Tibial artery (tissue), 4 donors: ENCODE measurements at regions not wholly inside any gene's neighbourhood (a gene's known extent, or its start where the extent isn't known, plus 50 kb on each side); places are given as distances from the start of the nearest gene placed in this dataset.

ENCODE experiments used
- DNase-seq, 2 donors: peaks; one replicate each; pipeline ENCODE4 v3.0.0-alpha.2; 2019
- H3K27ac ChIP-seq, 2 donors: fragments of 200-600 bp; sonication (generic) in 1 of 2; 1 replicate in 1 of 2; 2 replicates in 1 of 2; pipeline ENCODE4 v1.5.1; 2018 to 2019; ENCODE audit warnings: mild to moderate bottlenecking in 1 of 2
- H3K27me3 ChIP-seq, 2 donors: fragments of 200-600 bp; sonication (generic) in 1 of 2; one replicate each; pipeline versions ENCODE4 v1.5.1 to v1.6.0; 2016 to 2019
- H3K36me3 ChIP-seq, 3 donors: fragments of 200-600 bp; sonication (generic) in 2 of 3; one replicate each; pipeline ENCODE4 v1.5.1; 2016 to 2019; ENCODE audit warnings: mild to moderate bottlenecking in 2 of 3
- H3K4me1 ChIP-seq, 4 donors: fragments of 200-600 bp; sonication (generic) in 2 of 4; 1 replicate in 3 of 4; 2 replicates in 1 of 4; pipeline ENCODE4 v1.5.1; 2016 to 2019
- H3K4me3 ChIP-seq, 2 donors: fragments of 200-600 bp; sonication (generic) in 1 of 2; 1 replicate in 1 of 2; 2 replicates in 1 of 2; pipeline ENCODE4 v1.5.1; 2018 to 2019; ENCODE audit warnings: mild to moderate bottlenecking in 2 of 2
- H3K9me3 ChIP-seq, 3 donors: fragments of 200-600 bp; sonication (generic) in 1 of 3; one replicate each; pipeline ENCODE4 v1.5.1; 2016 to 2019
- CTCF ChIP-seq, 2 experiments: fragments of 200-600 bp in 1 of 2; fragments of 450-650 bp in 1 of 2; IDR thresholded peaks; one replicate each; pipeline ENCODE4 v1.5.1; 2017 to 2019; ENCODE audit warnings: antibody characterized with exemption in 2 of 2, mild to moderate bottlenecking in 1 of 2, moderate library complexity in 1 of 2
- intact Hi-C: fragments of 100-400 bp; cut with DNase I; formaldehyde crosslinking; loops from one replicate; pipeline ENCODE4 v1.15.0; 2023; ENCODE audit warnings: low total_unique reads

DNA sequence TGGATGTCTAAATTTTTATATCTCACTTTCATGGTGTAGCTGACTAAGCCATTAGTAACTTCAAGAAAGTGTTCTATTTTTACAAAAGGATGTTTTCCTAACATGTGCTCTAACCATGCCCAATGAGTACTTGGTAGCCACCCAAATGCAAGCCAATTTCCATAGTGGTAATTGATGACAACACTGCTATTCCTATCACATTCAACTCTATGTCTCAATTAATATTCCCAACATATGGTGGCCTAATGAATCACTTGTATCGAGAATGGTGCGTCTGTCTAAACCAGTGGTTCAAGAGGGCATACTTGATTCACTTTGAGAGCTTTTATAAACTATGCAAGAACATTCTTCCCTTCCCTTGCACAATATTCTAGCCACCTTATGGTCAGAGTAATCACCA, 112.9 kb upstream of the GPRIN3 start:
- H3K4me3 ChIP-seq: no peak overlapping the region
- intact Hi-C loops: no loop called here
- TF ChIP-seq CTCF (IDR thresholded peaks at IDR 0.05): no peak

DNA sequence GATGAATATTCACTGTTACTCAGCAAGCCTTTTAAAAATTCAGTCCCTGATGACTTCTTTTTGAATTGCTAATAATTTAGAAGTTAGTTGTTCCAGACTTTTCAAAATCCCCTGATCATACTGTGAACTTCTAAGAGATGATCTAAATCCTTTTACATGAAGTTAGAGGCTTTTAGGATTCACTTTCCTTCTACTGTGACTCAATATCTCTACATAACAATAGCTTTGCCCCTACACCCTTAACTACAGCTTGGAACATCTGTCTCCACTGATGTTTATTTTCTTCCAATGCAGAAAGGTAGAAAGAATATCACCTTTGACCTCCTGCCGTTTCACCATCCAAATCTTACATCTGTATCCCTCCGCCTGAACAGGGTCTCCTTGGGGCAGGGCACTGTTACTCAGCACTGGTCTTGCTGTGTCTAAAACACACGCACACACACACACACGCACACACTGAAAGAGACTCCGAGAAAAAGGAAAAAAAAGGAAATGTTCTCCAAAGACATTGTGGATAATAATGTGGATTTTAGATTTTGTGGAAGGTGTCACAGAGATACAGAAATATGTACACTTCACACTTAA, 111.6 kb upstream of the GPRIN3 start:
- TF ChIP-seq CTCF (IDR thresholded peaks at IDR 0.05): no peak
- intact Hi-C loops: no loop called here
- H3K27me3 ChIP-seq: no peaks in the 10 kb centered on the region

More for the DNA sequence above, 112.9 kb upstream of the GPRIN3 start:
- DNase-seq: no peak
- Histone ChIP-seq H3K4me1 (no peaks in the 10 kb centered on the region), H3K27ac (no peak overlapping the region), H3K9me3 (no peaks in the 10 kb centered on the region), H3K36me3 (no peaks in the 10 kb centered on the region), H3K27me3 (no peaks in the 10 kb centered on the region)

GRCh38 chr4:89416960-89417359, 109.4 kb upstream of the GPRIN3 start:
- Histone ChIP-seq H3K36me3 (no peaks in the 10 kb centered on the region), H3K9me3 (no peaks in the 10 kb centered on the region), H3K27me3 (no peaks in the 10 kb centered on the region), H3K4me1 (no peaks in the 10 kb centered on the region), H3K4me3 (no peak overlapping the region), H3K27ac (no peak overlapping the region)
- intact Hi-C loops: no loop called here
- DNase-seq: no peak
- TF ChIP-seq CTCF (IDR thresholded peaks at IDR 0.05): no peak

More for the DNA sequence above, 111.6 kb upstream of the GPRIN3 start:
- no peak for DNase-seq
- Histone ChIP-seq H3K9me3 (no peaks in the 10 kb centered on the region), H3K4me1 (no peaks in the 10 kb centered on the region), H3K4me3 (no peak overlapping the region), H3K27ac (no peak overlapping the region), H3K36me3 (no peaks in the 10 kb centered on the region)

- no peak overlapping the region for H3K4me3 ChIP-seq
- DNase-seq: no peak
- no peaks in the 10 kb centered on the region for H3K27me3 ChIP-seq
- intact Hi-C loops: no loop called here
- no peak for TF ChIP-seq CTCF (IDR thresholded peaks at IDR 0.05)
- no peaks in the 10 kb centered on the region for H3K36me3 ChIP-seq
- no peak overlapping the region for H3K27ac ChIP-seq
- H3K9me3 ChIP-seq: no peaks in the 10 kb centered on the region
- no peaks in the 10 kb centered on the region for H3K4me1 ChIP-seq
Observed at GRCh38 chr4:89413518-89413917, 105.9 kb upstream of the GPRIN3 start.

- Histone ChIP-seq H3K27ac (no peak overlapping the region), H3K4me1 (no peaks in the 10 kb centered on the region), H3K9me3 (no peaks in the 10 kb centered on the region), H3K4me3 (no peak overlapping the region), H3K36me3 (no peaks in the 10 kb centered on the region), H3K27me3 (no peaks in the 10 kb centered on the region)
- no peak for TF ChIP-seq CTCF (IDR thresholded peaks at IDR 0.05)
- intact Hi-C loops: no loop called here
- no peak for DNase-seq
Observed at GRCh38 chr4:89411539-89412309, 104.1 kb upstream of the GPRIN3 start.
